IMR-90 (cell line): ENCODE measurements at regions not wholly inside any gene's neighbourhood (a gene's known extent, or its start where the extent isn't known, plus 50 kb on each side); places are given as distances from the start of the nearest gene placed in this dataset.

Experiments
- ATAC-seq: fragments of 200-7000 bp; cut with Tn5 transposase; 2 replicates; pipeline ENCODE4 v1.9.1; 2020; ENCODE audit warnings: low read depth, mild to moderate bottlenecking, moderate library complexity
- BruUV-seq: library from RNA; stranded (reverse); fragments of 400-500 nt; replicated peaks from 2 replicates; lab custom pipeline; 2021; lab: Mats Ljungman, UMichigan
- CTCF ChIA-PET: fragments of 300-600 bp; formaldehyde crosslinking; extraction: SDS; loops from one replicate; lab custom pipeline; 2021; ENCODE audit warnings: antibody characterized with exemption; lab: Yijun Ruan, JAX
- POLR2A ChIA-PET: fragments of 300-600 bp; sonication (Branson Sonifier 250); formaldehyde crosslinking; loops from one replicate; lab custom pipeline; 2022; ENCODE audit warnings: antibody characterized with exemption; ENCODE audit not compliant: unreplicated experiment; lab: Charles Lee
- DNase-seq: peaks from one replicate; pipeline ENCODE4 v3.0.0; 2013
- H2AFZ ChIP-seq: replicated peaks from 2 replicates; pipeline ENCODE3; 2013; ENCODE audit warnings: low read length, mild to moderate bottlenecking; ENCODE audit not compliant: poor library complexity
- H2AK5ac ChIP-seq: 2 replicates; pipeline ENCODE4 v1.6.1; 2013; ENCODE audit warnings: low read depth, low read length, inconsistent platforms
- H2AK9ac ChIP-seq: replicated peaks from 2 replicates; pipeline ENCODE3; 2013; ENCODE audit warnings: mild to moderate bottlenecking, low read depth, low read length, moderate library complexity; ENCODE audit not compliant: poor library complexity
- H2BK120ac ChIP-seq: 2 replicates; pipeline ENCODE4 v1.6.1; 2013; ENCODE audit warnings: low read depth, low read length, inconsistent platforms
- H2BK15ac ChIP-seq: 3 replicates; pipeline ENCODE4 v1.6.1; 2013; ENCODE audit warnings: low read depth, low read length, inconsistent platforms
- H2BK20ac ChIP-seq: 2 replicates; pipeline ENCODE4 v1.6.1; 2013; ENCODE audit warnings: low read depth, mild to moderate bottlenecking, inconsistent platforms, low read length, moderate library complexity
- H2BK5ac ChIP-seq: 2 replicates; pipeline ENCODE4 v1.6.1; 2013; ENCODE audit warnings: mild to moderate bottlenecking, low read depth, low read length, inconsistent platforms; ENCODE audit not compliant: poor library complexity, severe bottlenecking
- H3K14ac ChIP-seq: replicated peaks from 2 replicates; pipeline ENCODE4 v1.6.1; 2013; ENCODE audit warnings: low read depth, low read length, inconsistent platforms
- H3K18ac ChIP-seq: 2 replicates; pipeline ENCODE4 v1.6.1; 2013; ENCODE audit warnings: low read depth, low read length, control low read depth
- H3K23ac ChIP-seq: 2 replicates; pipeline ENCODE4 v1.6.1; 2013; ENCODE audit warnings: low read depth, low read length, inconsistent platforms
- H3K27ac ChIP-seq: 2 replicates; pipeline ENCODE4 v1.5.1; 2013; ENCODE audit warnings: mild to moderate bottlenecking, control low read depth, low read length; ENCODE audit not compliant: insufficient read depth
- H3K27me3 ChIP-seq: 2 replicates; pipeline ENCODE4 v1.6.1; 2013; ENCODE audit warnings: low read length; ENCODE audit not compliant: control insufficient read depth, insufficient read depth
- H3K36me3 ChIP-seq: 2 replicates; pipeline ENCODE4 v1.6.1; 2013; ENCODE audit warnings: low read length, mixed read lengths; ENCODE audit not compliant: control insufficient read depth, insufficient read depth
- H3K4ac ChIP-seq: 2 replicates; pipeline ENCODE4 v1.6.1; 2013; ENCODE audit warnings: low read depth, low read length, inconsistent platforms
- H3K4me1 ChIP-seq: 2 replicates; pipeline ENCODE4 v1.6.1; 2013; ENCODE audit warnings: low read length, mixed read lengths; ENCODE audit not compliant: control insufficient read depth, insufficient read depth
- H3K4me2 ChIP-seq: 2 replicates; pipeline ENCODE4 v1.6.1; 2013; ENCODE audit warnings: low read depth, mild to moderate bottlenecking, control low read depth, low read length, moderate library complexity
- H3K4me3 ChIP-seq: 2 replicates; pipeline ENCODE4 v1.5.1; 2013; ENCODE audit warnings: low read depth, mild to moderate bottlenecking, control low read depth, low read length, moderate library complexity; ENCODE audit not compliant: insufficient read depth
- H3K56ac ChIP-seq: 2 replicates; pipeline ENCODE4 v1.6.1; 2013; ENCODE audit warnings: low read length, inconsistent platforms; ENCODE audit not compliant: insufficient read depth; ENCODE audit errors: extremely low read depth
- H3K79me1 ChIP-seq, 2 experiments: 2 replicates each; pipeline ENCODE4 v1.6.1; 2013; ENCODE audit warnings: low read length in 2 of 2, inconsistent platforms in 1 of 2, low read depth in 1 of 2
- H3K9ac ChIP-seq: 2 replicates; pipeline ENCODE4 v1.6.1; 2013; ENCODE audit warnings: low read depth, low read length, control low read depth
- H3K9me1 ChIP-seq: 2 replicates; pipeline ENCODE4 v1.6.1; 2013; ENCODE audit warnings: low read length, inconsistent platforms; ENCODE audit not compliant: insufficient read depth
- H3K9me3 ChIP-seq: 2 replicates; pipeline ENCODE4 v1.6.1; 2013; ENCODE audit warnings: low read length; ENCODE audit not compliant: control insufficient read depth, insufficient read depth
- H4K20me1 ChIP-seq: 2 replicates; pipeline ENCODE4 v1.6.1; 2013; ENCODE audit warnings: low read length, inconsistent platforms; ENCODE audit not compliant: insufficient read depth
- H4K5ac ChIP-seq: 2 replicates; pipeline ENCODE4 v1.6.1; 2013; ENCODE audit warnings: mild to moderate bottlenecking, low read depth, low read length, control low read depth
- H4K8ac ChIP-seq, 2 experiments: 2 replicates each; pipeline ENCODE4 v1.6.1; 2013; ENCODE audit warnings: low read depth in 2 of 2, low read length in 2 of 2, control low read depth in 1 of 2, inconsistent platforms in 1 of 2
- H4K91ac ChIP-seq: 2 replicates; pipeline ENCODE4 v1.6.1; 2013; ENCODE audit warnings: low read depth, low read length, inconsistent platforms; ENCODE audit not compliant: insufficient read depth
- BHLHE40 ChIP-seq: fragments of 150-350 bp; IDR thresholded peaks from 2 replicates; pipeline ENCODE4 v1.6.1; 2016; ENCODE audit warnings: mild to moderate bottlenecking, low read depth, low read length
- CEBPB ChIP-seq: IDR thresholded peaks from 2 replicates; pipeline ENCODE4 v1.6.1; 2012; ENCODE audit warnings: low read depth, low read length, improper control_type of control experiment
- CHD1 ChIP-seq: IDR thresholded peaks from 2 replicates; pipeline ENCODE4 v1.6.1; 2012; ENCODE audit warnings: low read depth, low read length, improper control_type of control experiment
- FOS ChIP-seq: fragments of 150-350 bp; IDR thresholded peaks from 2 replicates; pipeline ENCODE4 v1.6.1; 2016; ENCODE audit warnings: low read depth, low read length
- MAFK ChIP-seq: IDR thresholded peaks from 2 replicates; pipeline ENCODE4 v1.6.1; 2012; ENCODE audit warnings: low read depth, low read length, improper control_type of control experiment
- MAZ ChIP-seq: IDR thresholded peaks from 2 replicates; pipeline ENCODE4 v1.6.1; 2012; ENCODE audit warnings: low read depth, mild to moderate bottlenecking, low read length, improper control_type of control experiment, moderate library complexity, borderline replicate concordance
- MXI1 ChIP-seq: IDR thresholded peaks from 2 replicates; pipeline ENCODE4 v1.6.1; 2012; ENCODE audit warnings: low read depth, mild to moderate bottlenecking, low read length, moderate library complexity, borderline replicate concordance
- NFE2L2 ChIP-seq: fragments of 150-350 bp; IDR thresholded peaks from 2 replicates; pipeline ENCODE4 v1.6.1; 2016; ENCODE audit warnings: low read depth, mild to moderate bottlenecking, low read length
- POLR2A ChIP-seq: IDR thresholded peaks from 2 replicates; pipeline ENCODE4 v1.6.1; 2012; ENCODE audit warnings: mild to moderate bottlenecking, low read depth, low read length
- RAD21 ChIP-seq: IDR thresholded peaks from 2 replicates; pipeline ENCODE4 v1.6.1; 2012; ENCODE audit warnings: low read length, improper control_type of control experiment
- RCOR1 ChIP-seq: IDR thresholded peaks from 2 replicates; pipeline ENCODE4 v1.6.1; 2012; ENCODE audit warnings: mild to moderate bottlenecking, low read length, improper control_type of control experiment; ENCODE audit not compliant: insufficient replicate concordance
- RFX5 ChIP-seq: IDR thresholded peaks from 2 replicates; pipeline ENCODE4 v1.8.0; 2012; ENCODE audit warnings: low read depth, mild to moderate bottlenecking, low read length, moderate library complexity
- SMC3 ChIP-seq: fragments of 150-350 bp; IDR thresholded peaks from 2 replicates; pipeline ENCODE4 v1.6.1; 2016; ENCODE audit warnings: low read depth, mild to moderate bottlenecking, antibody characterized with exemption, low read length, moderate library complexity
- WGBS, 2 experiments: methylation state at CpG; one replicate each; pipeline versions ENCODE4 v1.1.5 to v1.1.7; 2013; ENCODE audit warnings: missing lambda C conversion rate in 2 of 2; ENCODE audit not compliant: insufficient read length in 1 of 2; ENCODE audit errors: extremely low coverage in 2 of 2; 5-methylcytosine and 5-hydroxymethylcytosine counted together
- dilution Hi-C: fragments of 300-500 bp; cut with HindIII; formaldehyde crosslinking; loops from one replicate; pipeline ENCODE4 v1.14.3; 2018; ENCODE audit warnings: low sequenced_read_pairs; ENCODE audit not compliant: unreplicated experiment
- in situ Hi-C: fragments of 300-500 bp; cut with MboI; formaldehyde crosslinking; loops from 3 replicates; pipeline ENCODE4 v1.14.3; 2019; ENCODE audit warnings: low sequenced_read_pairs, inconsistent platforms, mixed read lengths
- intact Hi-C: fragments of 100-400 bp; cut with micrococcal nuclease; formaldehyde crosslinking; loops from 2 replicates; pipeline ENCODE4 v1.10.0; 2022
- TF ChIP-seq, protein P1 (sequence below): conservative IDR thresholded peaks from 2 replicates; pipeline ENCODE4 v1.5.1; 2012; ENCODE audit warnings: mild to moderate bottlenecking, low read depth, low read length, improper control_type of control experiment
- TF ChIP-seq, protein P2 (sequence below): fragments of 150-350 bp; IDR thresholded peaks from 2 replicates; pipeline ENCODE4 v1.6.1; 2016; ENCODE audit warnings: low read depth, mild to moderate bottlenecking, low read length, moderate library complexity, borderline replicate concordance
- TF ChIP-seq, protein P3 (sequence below): fragments of 150-350 bp; IDR thresholded peaks from 2 replicates; pipeline ENCODE4 v1.6.1; 2017; ENCODE audit warnings: mild to moderate bottlenecking, antibody characterized with exemption, low read length, low read depth

DNA sequence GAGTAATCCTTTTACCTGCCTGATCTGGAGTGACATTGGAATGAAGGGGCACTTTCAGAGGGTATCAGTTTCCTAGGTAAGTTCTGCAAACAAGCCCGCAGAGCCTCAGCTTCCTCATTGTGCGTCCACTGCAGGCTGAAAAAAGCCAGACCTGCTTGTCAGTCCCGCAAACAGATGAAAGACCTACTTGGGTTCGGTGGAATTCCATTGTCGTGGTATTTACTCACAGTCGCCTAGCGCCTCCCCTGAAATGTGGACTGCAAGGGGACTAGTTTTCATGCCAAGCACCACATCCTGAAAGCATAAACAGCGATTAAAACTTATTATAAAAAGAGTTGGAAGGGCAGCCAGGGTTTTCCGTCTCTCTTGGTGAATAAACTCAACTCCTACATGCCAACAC, 121.5 kb downstream of the PAX1 start:
- dilution Hi-C loops, result no loop called here
- in situ Hi-C loops, result no loop called here
- H3K36me3 ChIP-seq, result no peaks in the 10 kb centered on the region

More for the DNA sequence above, 121.5 kb downstream of the PAX1 start:
- no peak overlapping the region for H3K56ac ChIP-seq
- no peak for TF ChIP-seq NFE2L2
- TF ChIP-seq, protein P1, sequence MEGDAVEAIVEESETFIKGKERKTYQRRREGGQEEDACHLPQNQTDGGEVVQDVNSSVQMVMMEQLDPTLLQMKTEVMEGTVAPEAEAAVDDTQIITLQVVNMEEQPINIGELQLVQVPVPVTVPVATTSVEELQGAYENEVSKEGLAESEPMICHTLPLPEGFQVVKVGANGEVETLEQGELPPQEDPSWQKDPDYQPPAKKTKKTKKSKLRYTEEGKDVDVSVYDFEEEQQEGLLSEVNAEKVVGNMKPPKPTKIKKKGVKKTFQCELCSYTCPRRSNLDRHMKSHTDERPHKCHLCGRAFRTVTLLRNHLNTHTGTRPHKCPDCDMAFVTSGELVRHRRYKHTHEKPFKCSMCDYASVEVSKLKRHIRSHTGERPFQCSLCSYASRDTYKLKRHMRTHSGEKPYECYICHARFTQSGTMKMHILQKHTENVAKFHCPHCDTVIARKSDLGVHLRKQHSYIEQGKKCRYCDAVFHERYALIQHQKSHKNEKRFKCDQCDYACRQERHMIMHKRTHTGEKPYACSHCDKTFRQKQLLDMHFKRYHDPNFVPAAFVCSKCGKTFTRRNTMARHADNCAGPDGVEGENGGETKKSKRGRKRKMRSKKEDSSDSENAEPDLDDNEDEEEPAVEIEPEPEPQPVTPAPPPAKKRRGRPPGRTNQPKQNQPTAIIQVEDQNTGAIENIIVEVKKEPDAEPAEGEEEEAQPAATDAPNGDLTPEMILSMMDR, result no peak
- no peak for TF ChIP-seq POLR2A
- TF ChIP-seq BHLHE40, result no peak
- TF ChIP-seq, protein P2, sequence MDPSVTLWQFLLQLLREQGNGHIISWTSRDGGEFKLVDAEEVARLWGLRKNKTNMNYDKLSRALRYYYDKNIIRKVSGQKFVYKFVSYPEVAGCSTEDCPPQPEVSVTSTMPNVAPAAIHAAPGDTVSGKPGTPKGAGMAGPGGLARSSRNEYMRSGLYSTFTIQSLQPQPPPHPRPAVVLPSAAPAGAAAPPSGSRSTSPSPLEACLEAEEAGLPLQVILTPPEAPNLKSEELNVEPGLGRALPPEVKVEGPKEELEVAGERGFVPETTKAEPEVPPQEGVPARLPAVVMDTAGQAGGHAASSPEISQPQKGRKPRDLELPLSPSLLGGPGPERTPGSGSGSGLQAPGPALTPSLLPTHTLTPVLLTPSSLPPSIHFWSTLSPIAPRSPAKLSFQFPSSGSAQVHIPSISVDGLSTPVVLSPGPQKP, result no peak
- no peak for TF ChIP-seq CHD1
- no peak for TF ChIP-seq MAFK
- no peak for TF ChIP-seq MAZ
- no peak for TF ChIP-seq FOS
- TF ChIP-seq RAD21, result no peak
- no peak for TF ChIP-seq RFX5
- TF ChIP-seq RCOR1, result no peak
- TF ChIP-seq MXI1, result no peak
- TF ChIP-seq, protein P3, sequence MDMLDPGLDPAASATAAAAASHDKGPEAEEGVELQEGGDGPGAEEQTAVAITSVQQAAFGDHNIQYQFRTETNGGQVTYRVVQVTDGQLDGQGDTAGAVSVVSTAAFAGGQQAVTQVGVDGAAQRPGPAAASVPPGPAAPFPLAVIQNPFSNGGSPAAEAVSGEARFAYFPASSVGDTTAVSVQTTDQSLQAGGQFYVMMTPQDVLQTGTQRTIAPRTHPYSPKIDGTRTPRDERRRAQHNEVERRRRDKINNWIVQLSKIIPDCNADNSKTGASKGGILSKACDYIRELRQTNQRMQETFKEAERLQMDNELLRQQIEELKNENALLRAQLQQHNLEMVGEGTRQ, result no peak
- TF ChIP-seq CEBPB, result no peak
- TF ChIP-seq SMC3, result no peak
- ATAC-seq (no peak), DNase-seq (no peak)
- BruUV-seq, result no TSS peak
- H3K9me1 ChIP-seq, result no peaks in the 10 kb centered on the region
- H2BK20ac ChIP-seq, result no peak overlapping the region
- H3K79me1 ChIP-seq, result no peaks in the 10 kb centered on the region
- H3K14ac ChIP-seq, result no peak overlapping the region
- H2BK5ac ChIP-seq, result no peak overlapping the region
- no peak overlapping the region for H2AK5ac ChIP-seq
- H3K9ac ChIP-seq, result no peak overlapping the region
- ChIA-PET POLR2A (no interaction called here), CTCF (no interaction called here)
- no peak overlapping the region for H4K8ac ChIP-seq
- H4K20me1 ChIP-seq, result no peaks in the 10 kb centered on the region
- no peak overlapping the region for H4K5ac ChIP-seq
- peaks cover 9% of the 10 kb centered on the region for H3K9me3 ChIP-seq
- WGBS, 2 experiments, result 12% methylated on average over 3 of the region's 9 CpGs; no CpG with 5 or more reads in 1 of the 2 experiments
- no peaks in the 10 kb centered on the region for H3K27me3 ChIP-seq
- intact Hi-C loops, result no loop called here
- no peak overlapping the region for H3K4me2 ChIP-seq
- no peak overlapping the region for H2BK15ac ChIP-seq
- H2AK9ac ChIP-seq, result no peak overlapping the region
- H3K18ac ChIP-seq, result no peak overlapping the region
- H3K4ac ChIP-seq, result no peak overlapping the region
- H2AFZ ChIP-seq, result no peak overlapping the region
- H3K4me3 ChIP-seq, result no peak overlapping the region
- H2BK120ac ChIP-seq, result no peak overlapping the region
- no peak overlapping the region for H4K91ac ChIP-seq
- no peak overlapping the region for H3K27ac ChIP-seq
- H3K23ac ChIP-seq, result no peak overlapping the region
- no peaks in the 10 kb centered on the region for H3K4me1 ChIP-seq
